MM.1S (cell line): ENCODE measurements at regions not wholly inside any gene's neighbourhood (a gene's known extent, or its start where the extent isn't known, plus 50 kb on each side); places are given as distances from the start of the nearest gene placed in this dataset.
A peak's percentile ranks its signal among the peaks of the same experiment; 100 is the strongest.

ENCODE experiments used
- DNase-seq: peaks from one replicate; pipeline ENCODE4 v3.0.0-alpha.2; 2015
- H2AFZ ChIP-seq: fragments of 300-600 bp; sonication (generic); 2 replicates; pipeline ENCODE4 v1.6.0; 2016; ENCODE audit warnings: antibody characterized with exemption, low read length
- H3F3A ChIP-seq: fragments of 300-600 bp; sonication (generic); 2 replicates; pipeline ENCODE4 v1.6.1; 2016; ENCODE audit warnings: mild to moderate bottlenecking, antibody characterized with exemption, low read length, moderate library complexity, mixed read lengths; ENCODE audit not compliant: insufficient read depth
- H3K27ac ChIP-seq: fragments of 300-600 bp; sonication (generic); 2 replicates; pipeline ENCODE4 v1.5.1; 2016; ENCODE audit warnings: mild to moderate bottlenecking, low read length
- H3K27me3 ChIP-seq: fragments of 300-600 bp; sonication (generic); replicated peaks from 2 replicates; pipeline ENCODE4 v1.6.0; 2016; ENCODE audit warnings: low read length; ENCODE audit not compliant: insufficient read depth
- H3K36me3 ChIP-seq: fragments of 300-600 bp; sonication (generic); replicated peaks from 2 replicates; pipeline ENCODE4 v1.6.1; 2016; ENCODE audit warnings: mild to moderate bottlenecking, low read length, mixed read lengths; ENCODE audit not compliant: insufficient read depth
- H3K4me1 ChIP-seq: fragments of 300-600 bp; sonication (generic); 2 replicates; pipeline ENCODE4 v1.6.1; 2016; ENCODE audit warnings: low read length, mixed read lengths
- H3K4me2 ChIP-seq: fragments of 300-600 bp; sonication (generic); 2 replicates; pipeline ENCODE4 v1.6.0; 2016; ENCODE audit warnings: low read depth, low read length
- H3K4me3 ChIP-seq: fragments of 300-600 bp; sonication (generic); 2 replicates; pipeline ENCODE4 v1.5.1; 2016; ENCODE audit warnings: low read length, mixed read lengths
- H3K79me2 ChIP-seq: fragments of 300-600 bp; sonication (generic); 2 replicates; pipeline ENCODE4 v1.6.1; 2016; ENCODE audit warnings: mixed run types, low read length, mixed read lengths
- H3K9ac ChIP-seq: fragments of 300-600 bp; sonication (generic); 2 replicates; pipeline ENCODE4 v1.6.1; 2016; ENCODE audit warnings: low read length, mixed read lengths
- H3K9me2 ChIP-seq: fragments of 300-600 bp; sonication (generic); replicated peaks from 2 replicates; pipeline ENCODE4 v1.6.1; 2016; ENCODE audit warnings: mild to moderate bottlenecking, low read length, mixed read lengths; ENCODE audit not compliant: insufficient read depth
- H3K9me3 ChIP-seq: fragments of 300-600 bp; sonication (generic); replicated peaks from 2 replicates; pipeline ENCODE4 v1.6.1; 2016; ENCODE audit warnings: mild to moderate bottlenecking, low read length, mixed read lengths; ENCODE audit not compliant: insufficient read depth
- H4K20me1 ChIP-seq: fragments of 300-600 bp; sonication (generic); 2 replicates; pipeline ENCODE4 v1.6.1; 2016; ENCODE audit warnings: mild to moderate bottlenecking, low read length, moderate library complexity, mixed read lengths; ENCODE audit not compliant: insufficient read depth
- EZH2 ChIP-seq: fragments of 300-600 bp; sonication (generic); optimal IDR thresholded peaks from 2 replicates; pipeline ENCODE3; 2017; ENCODE audit warnings: low read depth, mild to moderate bottlenecking, antibody characterized with exemption, low read length, mixed read lengths
- EZH2phosphoT487 ChIP-seq: fragments of 300-600 bp; sonication (generic); IDR thresholded peaks from 2 replicates; pipeline ENCODE4 v1.6.1; 2018; ENCODE audit warnings: antibody characterized with exemption, low read length
- TF ChIP-seq, protein P1 (sequence below): fragments of 300-600 bp; sonication (generic); IDR thresholded peaks from 2 replicates; pipeline ENCODE4 v1.5.1; 2016; ENCODE audit warnings: antibody characterized with exemption, low read length, mixed read lengths

DNA sequence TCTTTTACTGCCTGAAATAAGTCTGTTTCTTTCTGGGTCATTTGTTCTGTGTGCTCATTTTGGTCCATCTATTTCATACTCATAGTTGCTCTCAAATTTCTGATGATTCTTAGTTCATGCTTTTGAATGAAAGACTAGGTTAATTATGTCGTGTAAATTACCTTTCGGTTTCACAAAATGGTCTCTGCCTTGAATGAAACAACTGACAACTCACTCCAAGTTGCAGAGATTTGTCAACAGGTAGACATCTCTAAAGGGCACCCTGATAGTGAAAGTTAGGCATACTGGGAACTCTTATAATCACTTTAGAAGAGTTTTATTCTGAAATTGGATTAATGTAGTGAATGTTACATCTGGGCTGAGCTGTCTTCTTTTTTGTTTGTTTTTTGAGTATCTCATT, 726.9 kb downstream of the PDHA2 start:
- no peak overlapping the region for H3K27ac ChIP-seq
- H2AFZ ChIP-seq, result no peak overlapping the region
- no peaks in the 10 kb centered on the region for H3F3A ChIP-seq
- H3K4me2 ChIP-seq, result no peak overlapping the region; the same call in 1 of the 2 replicates
- H3K4me1 ChIP-seq, result no peaks in the 10 kb centered on the region
- no peak overlapping the region for H3K4me3 ChIP-seq
- H4K20me1 ChIP-seq, result no peaks in the 10 kb centered on the region
- no peaks in the 10 kb centered on the region for H3K79me2 ChIP-seq
- TF ChIP-seq, protein P1, sequence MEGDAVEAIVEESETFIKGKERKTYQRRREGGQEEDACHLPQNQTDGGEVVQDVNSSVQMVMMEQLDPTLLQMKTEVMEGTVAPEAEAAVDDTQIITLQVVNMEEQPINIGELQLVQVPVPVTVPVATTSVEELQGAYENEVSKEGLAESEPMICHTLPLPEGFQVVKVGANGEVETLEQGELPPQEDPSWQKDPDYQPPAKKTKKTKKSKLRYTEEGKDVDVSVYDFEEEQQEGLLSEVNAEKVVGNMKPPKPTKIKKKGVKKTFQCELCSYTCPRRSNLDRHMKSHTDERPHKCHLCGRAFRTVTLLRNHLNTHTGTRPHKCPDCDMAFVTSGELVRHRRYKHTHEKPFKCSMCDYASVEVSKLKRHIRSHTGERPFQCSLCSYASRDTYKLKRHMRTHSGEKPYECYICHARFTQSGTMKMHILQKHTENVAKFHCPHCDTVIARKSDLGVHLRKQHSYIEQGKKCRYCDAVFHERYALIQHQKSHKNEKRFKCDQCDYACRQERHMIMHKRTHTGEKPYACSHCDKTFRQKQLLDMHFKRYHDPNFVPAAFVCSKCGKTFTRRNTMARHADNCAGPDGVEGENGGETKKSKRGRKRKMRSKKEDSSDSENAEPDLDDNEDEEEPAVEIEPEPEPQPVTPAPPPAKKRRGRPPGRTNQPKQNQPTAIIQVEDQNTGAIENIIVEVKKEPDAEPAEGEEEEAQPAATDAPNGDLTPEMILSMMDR, result no peak
- no peak for TF ChIP-seq EZH2
- no peak for TF ChIP-seq EZH2phosphoT487
- H3K9me3 ChIP-seq, result no peaks in the 10 kb centered on the region
- DNase-seq, result peak; percentile 57
- no peaks in the 10 kb centered on the region; the same call in 1 of the 2 replicates for H3K9me2 ChIP-seq
- H3K9ac ChIP-seq, result no peak overlapping the region
- H3K36me3 ChIP-seq, result no peaks in the 10 kb centered on the region
- no peaks in the 10 kb centered on the region for H3K27me3 ChIP-seq

DNA sequence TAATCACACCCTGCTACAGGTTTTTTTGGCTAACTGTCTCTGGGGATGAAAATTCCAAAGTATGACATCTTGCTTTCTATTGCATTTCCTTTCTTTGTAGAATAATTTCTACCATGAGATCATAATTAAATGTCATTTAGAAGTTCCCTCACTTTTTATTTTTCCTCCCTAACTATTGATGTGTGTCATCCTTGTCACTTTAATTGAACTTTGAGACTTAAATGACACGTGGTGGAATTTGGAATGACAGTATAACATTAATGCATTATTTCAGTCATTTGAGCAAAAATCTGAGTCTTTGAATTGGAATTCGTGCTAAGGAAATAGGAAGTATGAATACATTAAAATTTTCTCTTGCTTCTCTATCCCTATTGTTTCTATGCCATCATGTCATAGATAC, 745.4 kb downstream of the PDHA2 start:
- Histone ChIP-seq H2AFZ (no peak overlapping the region), H3K9ac (no peak overlapping the region), H3F3A (no peaks in the 10 kb centered on the region), H3K79me2 (no peaks in the 10 kb centered on the region), H3K27me3 (no peaks in the 10 kb centered on the region), H3K9me2 (no peaks in the 10 kb centered on the region), H3K4me3 (no peak overlapping the region), H3K4me2 (no peak overlapping the region), H3K27ac (no peak overlapping the region), H4K20me1 (no peaks in the 10 kb centered on the region), H3K9me3 (no peaks in the 10 kb centered on the region), H3K4me1 (no peaks in the 10 kb centered on the region), H3K36me3 (no peaks in the 10 kb centered on the region)
- DNase-seq, result no peak
- no peak for TF ChIP-seq EZH2phosphoT487
- TF ChIP-seq EZH2, result no peak
- TF ChIP-seq, protein P1, result no peak

DNA sequence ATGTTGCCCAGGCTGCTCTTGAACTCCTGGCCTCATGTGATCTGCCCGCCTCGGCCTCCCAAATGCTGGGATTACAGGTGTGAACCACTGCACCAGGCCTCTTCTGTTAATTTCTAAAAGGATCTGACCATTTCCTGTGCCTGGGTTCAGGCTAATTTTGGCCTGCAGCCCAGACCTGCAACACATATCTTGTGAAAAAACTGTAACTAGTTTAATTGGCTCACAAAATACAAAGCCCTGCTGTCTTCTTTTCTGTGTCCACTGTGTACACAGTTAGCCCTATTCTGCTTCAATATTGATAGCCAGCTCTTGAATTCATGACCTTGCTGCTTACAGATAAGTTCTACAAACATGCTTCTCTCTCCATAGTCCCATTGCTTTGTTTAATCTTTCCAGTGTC, 753.5 kb downstream of the PDHA2 start:
- no peaks in the 10 kb centered on the region for H4K20me1 ChIP-seq
- H3K4me1 ChIP-seq, result 0 out of 2 replicates have a peak, but pooled peaks cover 5% of the 10 kb centered on the region
- H3K27ac ChIP-seq, result peak overlapping the region; percentile 35; the same call in 1 of the 2 replicates
- peak; percentile 53 for DNase-seq
- H2AFZ ChIP-seq, result no peak overlapping the region
- no peaks in the 10 kb centered on the region for H3K36me3 ChIP-seq
- H3K4me3 ChIP-seq, result no peak overlapping the region
- H3K27me3 ChIP-seq, result no peaks in the 10 kb centered on the region
- H3K79me2 ChIP-seq, result no peaks in the 10 kb centered on the region
- TF ChIP-seq EZH2, result no peak
- TF ChIP-seq EZH2phosphoT487, result no peak
- TF ChIP-seq, protein P1, result no peak
- no peaks in the 10 kb centered on the region for H3K9me3 ChIP-seq
- H3K4me2 ChIP-seq, result peak overlapping the region; percentile 19; the same call in 1 of the 2 replicates
- H3F3A ChIP-seq, result no peaks in the 10 kb centered on the region
- H3K9ac ChIP-seq, result no peak overlapping the region
- H3K9me2 ChIP-seq, result no peaks in the 10 kb centered on the region
